ENCODE measurements at regions not wholly inside any gene's neighbourhood (a gene's known extent, or its start where the extent isn't known, plus 50 kb on each side); places are given as distances from the start of the nearest gene placed in this dataset.

DNA sequence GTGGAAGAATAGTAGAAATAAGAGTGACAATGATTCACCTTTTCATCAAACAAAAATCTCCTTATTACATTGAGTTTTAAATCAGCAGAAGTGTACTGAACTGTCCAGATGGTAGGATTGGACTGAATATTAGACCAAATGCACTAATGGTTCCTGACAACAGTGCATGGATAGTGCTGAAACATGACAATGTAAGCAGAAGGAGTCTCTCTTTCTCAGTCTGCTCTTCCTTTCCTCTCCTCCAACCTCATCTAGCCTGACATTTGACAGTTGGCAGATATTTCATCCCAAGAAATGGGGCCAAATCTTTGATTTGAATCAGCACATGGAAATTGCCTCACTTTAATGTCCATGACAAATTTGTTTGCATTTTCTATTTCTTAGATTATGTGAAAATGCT is 225.1 kb upstream of the PLSCR5 start:
- TF ChIP-seq YY1 (IDR thresholded peaks at IDR 0.05; ENCODE audit: low read depth) (no peak), CTCF (IDR thresholded peaks at IDR 0.05) (no peak), JUND (IDR thresholded peaks at IDR 0.05) (no peak), GABPA (IDR thresholded peaks at IDR 0.05; ENCODE audit: low read depth) (no peak)

Measured in SK-N-SH (cell line).